Testis (tissue), 2 donors: ENCODE measurements at regions not wholly inside any gene's neighbourhood (a gene's known extent, or its start where the extent isn't known, plus 50 kb on each side); places are given as distances from the start of the nearest gene placed in this dataset.

ENCODE experiments used
- CTCF ChIP-seq, 3 experiments: fragments of 450-650 bp in 2 of 3; fragments of 200-600 bp in 1 of 3; sonication (generic) in 1 of 3; IDR thresholded peaks; one replicate each; pipeline ENCODE4 v1.5.1; 2016 to 2019; ENCODE audit warnings: antibody characterized with exemption in 3 of 3, mild to moderate bottlenecking in 2 of 3, moderate library complexity in 1 of 3
- POLR2A ChIP-seq: fragments of 450-650 bp; IDR thresholded peaks from one replicate; pipeline ENCODE4 v1.6.1; 2017; ENCODE audit warnings: antibody characterized with exemption, mild to moderate bottlenecking, moderate library complexity

- no peak for TF ChIP-seq CTCF (IDR thresholded peaks at IDR 0.05)
- no peak for TF ChIP-seq POLR2A
These were observed 223.4 kb upstream of the GYPA start for GRCh38 chr4:144363890-144364289.
